ENCODE measurements at regions not wholly inside any gene's neighbourhood (a gene's known extent, or its start where the extent isn't known, plus 50 kb on each side); places are given as distances from the start of the nearest gene placed in this dataset.

GRCh38 chr4:136505020-136505419, 1027.3 kb downstream of the PCDH18 start:
- TF ChIP-seq ZNF513 (tag by site-specific recombination; IDR thresholded peaks at IDR 0.05) (no peak), CTCF (tag by site-specific recombination; IDR thresholded peaks at IDR 0.05) (no peak), TCF7L2 (IDR thresholded peaks at IDR 0.05; ENCODE audit: borderline replicate concordance, low read depth, low read length) (no peak), ZBTB49 (tag by site-specific recombination; IDR thresholded peaks at IDR 0.05; ENCODE audit: low read depth) (no peak), MZF1 (tag by site-specific recombination; IDR thresholded peaks at IDR 0.05; ENCODE audit: borderline replicate concordance) (no peak), ZNF707 (tag by site-specific recombination; IDR thresholded peaks at IDR 0.05) (no peak), SP2 (tag by site-specific recombination; IDR thresholded peaks at IDR 0.05) (no peak), ZNF140 (tag by site-specific recombination; IDR thresholded peaks at IDR 0.05) (no peak), ZNF133 (tag by site-specific recombination; IDR thresholded peaks at IDR 0.05) (no peak), ZNF501 (tag by site-specific recombination; IDR thresholded peaks at IDR 0.05) (no peak), ZNF311 (tag by site-specific recombination; IDR thresholded peaks at IDR 0.05; ENCODE audit: borderline replicate concordance) (no peak), ZBTB10 (tag by site-specific recombination; IDR thresholded peaks at IDR 0.05) (no peak)
